ENCODE measurements at regions not wholly inside any gene's neighbourhood (a gene's known extent, or its start where the extent isn't known, plus 50 kb on each side); places are given as distances from the start of the nearest gene placed in this dataset.

DNA sequence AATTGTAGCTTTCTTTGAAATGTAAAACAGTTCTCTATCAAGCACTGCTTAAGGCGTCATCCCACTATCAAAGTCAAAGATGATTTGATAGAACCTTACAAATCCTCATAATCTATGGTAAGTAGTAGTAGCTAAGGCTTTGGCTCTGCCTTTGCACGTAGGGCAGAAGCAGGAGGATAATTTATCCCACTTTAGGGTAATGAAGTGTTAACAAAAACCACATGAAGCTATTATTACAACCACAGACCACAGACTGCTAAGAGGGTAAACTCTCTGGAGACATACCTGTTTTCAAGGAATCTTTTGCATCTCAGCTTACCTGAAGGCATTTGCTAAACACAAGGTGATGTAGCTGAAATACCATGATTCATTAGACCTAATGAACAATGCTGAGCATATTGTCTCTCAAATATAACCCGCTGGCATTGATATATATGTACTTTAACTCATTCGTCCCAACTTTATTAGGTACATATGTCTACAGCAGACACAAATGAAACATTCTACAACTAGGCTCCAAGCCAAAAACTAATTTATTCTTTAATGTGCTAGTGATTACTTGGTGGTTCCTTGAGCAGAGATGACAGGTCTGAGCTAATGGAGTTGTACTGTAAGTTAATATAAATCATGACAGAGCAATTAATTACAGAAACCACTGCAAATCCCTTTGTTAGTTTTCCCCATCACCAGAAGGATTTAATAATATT lies 368.8 kb downstream of the ETNK1 start:
- DNase-seq: no peak

- DNase-seq: no peak
These were observed 369.3 kb downstream of the ETNK1 start for GRCh38 chr12:22994316-22994675.

GRCh38 chr12:23001487-23001886 lies 376.5 kb downstream of the ETNK1 start:
- DNase-seq: no peak

DNA sequence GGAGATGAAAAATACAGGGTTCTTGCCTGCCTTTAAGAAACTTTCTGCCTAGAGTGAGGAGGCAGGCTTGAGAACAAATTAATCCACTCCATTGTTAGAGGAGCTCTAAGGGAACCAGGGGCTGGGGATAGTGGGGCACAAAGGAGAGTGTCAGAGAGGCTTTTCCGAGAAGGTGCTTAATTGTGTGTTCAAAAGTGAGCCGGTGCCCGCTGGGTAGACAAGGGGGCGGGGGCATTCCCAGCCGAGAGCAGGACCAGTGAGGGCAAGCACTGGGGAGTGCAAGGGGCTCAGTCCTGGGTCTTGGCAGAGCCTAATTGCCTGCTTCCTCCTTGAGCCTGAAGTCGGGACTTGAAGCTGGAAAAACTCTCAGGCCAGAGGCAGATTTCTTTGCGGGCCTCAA lies 377.4 kb downstream of the ETNK1 start:
- no peak for DNase-seq

GRCh38 chr12:23004473-23005020 lies 379.6 kb downstream of the ETNK1 start:
- no peak for DNase-seq

DNA sequence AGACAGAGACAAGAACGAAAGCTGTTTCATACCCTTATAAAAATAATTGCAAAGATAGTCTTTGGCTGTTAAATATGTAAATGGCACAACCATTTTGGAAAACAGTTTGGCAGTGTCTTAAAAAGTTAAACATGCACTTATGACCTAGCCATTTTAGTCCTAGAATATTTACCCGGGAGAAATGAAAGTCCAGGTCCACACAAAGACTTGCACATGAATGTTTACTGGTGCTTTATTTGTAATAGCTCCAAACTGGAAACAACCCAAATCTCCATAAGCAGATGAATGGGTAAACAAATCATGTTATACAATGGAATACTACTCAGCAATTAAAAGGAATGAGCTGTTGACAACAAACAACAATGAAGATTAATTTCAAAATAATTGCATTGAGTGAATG lies 380.4 kb downstream of the ETNK1 start:
- DNase-seq: no peak

- DNase-seq: no peak
These were observed 381.4 kb downstream of the ETNK1 start for GRCh38 chr12:23006413-23006812.

GRCh38 chr12:23008623-23009022 lies 383.7 kb downstream of the ETNK1 start:
- DNase-seq: no peak

DNA sequence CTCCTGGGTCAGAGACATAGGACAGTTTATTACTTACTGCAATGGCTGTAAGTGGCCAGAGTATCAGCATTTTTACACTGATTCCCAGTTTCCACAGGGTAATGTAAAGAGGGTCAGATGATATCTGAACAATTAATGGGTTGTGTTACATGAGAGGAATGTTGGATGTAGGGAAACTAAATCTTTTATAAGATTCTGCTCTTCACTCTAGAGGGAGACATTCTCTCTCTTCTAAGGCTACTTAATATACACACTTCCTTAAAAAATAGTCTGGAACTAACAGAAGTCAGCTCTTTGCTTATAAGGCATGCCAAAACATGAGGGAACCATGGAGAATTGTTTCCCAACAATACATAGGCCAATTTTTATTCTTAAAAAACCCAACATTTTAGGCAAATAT lies 389.8 kb downstream of the ETNK1 start:
- DNase-seq: no peak

GRCh38 chr12:23025372-23026016 lies 400.5 kb downstream of the ETNK1 start:
- DNase-seq: no peak

- no peak for DNase-seq
These were observed 403.3 kb downstream of the ETNK1 start for GRCh38 chr12:23028158-23028802.

GRCh38 chr12:23029185-23029584 lies 404.2 kb downstream of the ETNK1 start:
- no peak for DNase-seq

DNA sequence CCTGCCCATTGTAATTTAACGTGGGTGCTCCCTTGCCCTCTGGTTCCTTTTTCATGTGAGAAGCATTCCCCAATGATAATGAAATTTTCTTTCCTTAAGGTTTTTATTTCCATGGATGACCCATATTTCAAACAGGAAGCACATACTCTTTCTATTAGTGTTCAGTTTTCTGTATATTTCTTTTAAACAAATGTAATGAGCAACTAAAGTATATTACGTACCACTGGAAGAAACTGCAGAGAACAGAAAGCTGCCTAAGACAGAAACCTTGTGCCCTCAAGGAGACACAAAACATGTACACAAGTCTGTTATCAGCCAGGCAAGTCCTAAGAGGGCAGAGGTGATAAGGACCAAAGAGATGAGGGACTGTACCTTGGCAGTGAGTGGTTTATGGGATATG lies 414.9 kb downstream of the ETNK1 start:
- no peak for DNase-seq

GRCh38 chr12:23041774-23042173 lies 416.8 kb downstream of the ETNK1 start:
- no peak for DNase-seq

DNA sequence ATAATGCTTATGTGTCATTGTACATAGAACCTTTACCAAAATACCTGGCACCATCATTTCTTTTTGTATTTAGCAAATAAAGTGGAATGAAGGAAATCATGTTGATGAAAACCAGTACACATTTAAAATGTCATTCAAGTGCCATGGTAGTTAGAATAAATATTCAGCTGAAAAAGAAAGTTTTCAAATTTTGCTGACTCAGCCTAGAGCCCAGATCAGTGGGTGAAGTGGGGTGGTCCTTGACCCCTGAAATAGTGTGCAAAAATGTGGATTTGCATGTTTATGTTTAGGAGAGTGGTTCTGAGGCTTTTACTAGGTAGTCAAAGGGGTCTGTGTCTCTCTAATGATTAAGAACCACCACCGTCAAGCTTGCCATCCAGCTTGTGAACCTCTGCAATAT lies 418.7 kb downstream of the ETNK1 start:
- no peak for DNase-seq

- no peak for DNase-seq
These were observed 424.2 kb downstream of the ETNK1 start for GRCh38 chr12:23049180-23049579.

GRCh38 chr12:23055004-23055403 lies 430.0 kb downstream of the ETNK1 start:
- no peak for DNase-seq

GRCh38 chr12:23057571-23057970 lies 432.6 kb downstream of the ETNK1 start:
- no peak for DNase-seq

DNA sequence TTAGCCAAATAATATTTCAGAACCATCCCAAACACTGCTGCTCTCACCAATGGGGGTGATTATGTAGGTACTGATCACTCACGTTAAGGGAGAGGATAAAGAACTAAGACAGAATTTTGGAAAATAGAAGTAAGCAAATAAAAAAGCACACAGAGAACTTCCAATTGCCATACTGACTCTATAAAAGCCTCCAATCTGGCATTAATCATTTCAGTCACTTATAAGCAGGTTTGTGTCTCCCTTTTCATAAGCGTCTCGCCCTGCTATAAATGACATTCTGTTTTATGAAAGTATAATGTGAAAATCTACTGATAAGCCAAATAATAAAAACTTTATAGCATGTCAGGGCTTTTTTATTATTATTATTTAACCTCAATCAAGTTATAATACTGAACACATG lies 435.2 kb downstream of the ETNK1 start:
- no peak for DNase-seq

GRCh38 chr12:23063206-23063605 lies 438.2 kb downstream of the ETNK1 start:
- DNase-seq: no peak

- DNase-seq: no peak
These were observed 441.1 kb downstream of the ETNK1 start for GRCh38 chr12:23066095-23066494.

GRCh38 chr12:23083267-23083666 lies 458.3 kb downstream of the ETNK1 start:
- DNase-seq: no peak

GRCh38 chr12:23084236-23084995 lies 459.4 kb downstream of the ETNK1 start:
- DNase-seq: no peak

All from CD4-positive, alpha-beta T cell treated with Interferon gamma for 1 hour (primary cell).